Neuronal stem cell (in vitro differentiated cells): ENCODE measurements at regions not wholly inside any gene's neighbourhood (a gene's known extent, or its start where the extent isn't known, plus 50 kb on each side); places are given as distances from the start of the nearest gene placed in this dataset.
A peak's percentile ranks its signal among the peaks of the same experiment; 100 is the strongest.

Source experiments
- DNase-seq: peaks from one replicate; pipeline ENCODE4 v3.0.0-alpha.2; 2013; ENCODE audit warnings: low spot score
- H2AFZ ChIP-seq: one replicate; pipeline ENCODE4 v1.6.1; 2013; ENCODE audit warnings: mild to moderate bottlenecking, low read length, inconsistent platforms
- H2AK5ac ChIP-seq: 2 replicates; pipeline ENCODE4 v1.6.1; 2013; ENCODE audit warnings: low read depth, mild to moderate bottlenecking, inconsistent platforms, low read length, moderate library complexity, mixed read lengths
- H2BK120ac ChIP-seq: 2 replicates; pipeline ENCODE4 v1.6.1; 2013; ENCODE audit warnings: low read depth, mild to moderate bottlenecking, inconsistent platforms, low read length, moderate library complexity, mixed read lengths
- H2BK12ac ChIP-seq: one replicate; pipeline ENCODE4 v1.6.1; 2013; ENCODE audit warnings: low read length, inconsistent platforms
- H2BK15ac ChIP-seq: 2 replicates; pipeline ENCODE4 v1.6.1; 2013; ENCODE audit warnings: mild to moderate bottlenecking, low read length, inconsistent platforms, mixed read lengths
- H2BK5ac ChIP-seq: one replicate; pipeline ENCODE4 v1.6.1; 2013; ENCODE audit warnings: inconsistent platforms, mild to moderate bottlenecking, low read length, moderate library complexity
- H3K14ac ChIP-seq: one replicate; pipeline ENCODE4 v1.6.1; 2013; ENCODE audit warnings: low read length, inconsistent platforms
- H3K18ac ChIP-seq: 2 replicates; pipeline ENCODE4 v1.6.1; 2013; ENCODE audit warnings: low read length, inconsistent platforms
- H3K23ac ChIP-seq: 2 replicates; pipeline ENCODE4 v1.6.1; 2013; ENCODE audit warnings: low read depth, mild to moderate bottlenecking, mixed read lengths, low read length, inconsistent platforms; ENCODE audit not compliant: poor library complexity
- H3K27ac ChIP-seq: replicated peaks from 3 replicates; pipeline ENCODE4 v1.5.1; 2013; ENCODE audit warnings: low read length, inconsistent platforms
- H3K27me3 ChIP-seq, 3 experiments: 2 replicates each; pipeline ENCODE4 v1.6.1; 2013; ENCODE audit warnings: low read length in 3 of 3, mild to moderate bottlenecking in 2 of 3, inconsistent platforms in 1 of 3, low read depth in 1 of 3, mixed read lengths in 1 of 3, moderate library complexity in 1 of 3; ENCODE audit not compliant: control insufficient read depth in 3 of 3, insufficient read depth in 3 of 3
- H3K36me3 ChIP-seq, 2 donors: replicated peaks in 1 of 2; 2 replicates each; pipeline ENCODE4 v1.6.1; 2013; ENCODE audit warnings: low read length in 2 of 2; ENCODE audit not compliant: control insufficient read depth in 2 of 2, insufficient read depth in 2 of 2
- H3K4ac ChIP-seq: 2 replicates; pipeline ENCODE4 v1.6.1; 2013; ENCODE audit warnings: inconsistent platforms, mild to moderate bottlenecking, low read length, moderate library complexity
- H3K4me1 ChIP-seq, 2 donors: 1 replicate in 1 of 2; 2 replicates in 1 of 2; pipeline ENCODE4 v1.6.1; 2013; ENCODE audit warnings: low read length in 2 of 2, low read depth in 1 of 2; ENCODE audit not compliant: control insufficient read depth in 2 of 2, insufficient read depth in 1 of 2
- H3K4me2 ChIP-seq: one replicate; pipeline ENCODE4 v1.6.1; 2013; ENCODE audit warnings: mild to moderate bottlenecking, low read length, inconsistent platforms; ENCODE audit not compliant: insufficient read depth, poor library complexity, severe bottlenecking
- H3K4me3 ChIP-seq, 2 donors: 2 replicates each; pipeline ENCODE4 v1.5.1; 2013; ENCODE audit warnings: low read length in 2 of 2, mild to moderate bottlenecking in 2 of 2, inconsistent platforms in 1 of 2, moderate library complexity in 1 of 2
- H3K79me1 ChIP-seq: one replicate; pipeline ENCODE4 v1.6.1; 2013; ENCODE audit warnings: low read depth, mild to moderate bottlenecking, inconsistent platforms, low read length, moderate library complexity
- H3K9ac ChIP-seq: one replicate; pipeline ENCODE4 v1.6.1; 2013; ENCODE audit warnings: mild to moderate bottlenecking, low read depth, low read length, inconsistent platforms; ENCODE audit not compliant: poor library complexity
- H3K9me3 ChIP-seq, 2 donors: replicated peaks in 1 of 2; 2 replicates each; pipeline versions ENCODE3 to v1.6.1; 2013; ENCODE audit warnings: low read length in 2 of 2, mild to moderate bottlenecking in 2 of 2, inconsistent platforms in 1 of 2, low read depth in 1 of 2, mixed read lengths in 1 of 2, moderate library complexity in 1 of 2; ENCODE audit not compliant: control insufficient read depth in 2 of 2, insufficient read depth in 1 of 2
- H4K8ac ChIP-seq: one replicate; pipeline ENCODE4 v1.6.1; 2013; ENCODE audit warnings: low read depth, mild to moderate bottlenecking, inconsistent platforms, low read length, moderate library complexity
- H4K91ac ChIP-seq: one replicate; pipeline ENCODE4 v1.6.1; 2013; ENCODE audit warnings: low read length, low read depth, mild to moderate bottlenecking, inconsistent platforms; ENCODE audit not compliant: poor library complexity
- WGBS, 2 donors: extraction: QIAGEN DNeasy Blood & Tissue Kit; methylation state at CpG; one replicate each; pipeline ENCODE4 v1.1.7; 2013; ENCODE audit warnings: missing lambda C conversion rate in 2 of 2, mixed read lengths in 1 of 2; ENCODE audit not compliant: insufficient read length in 2 of 2, insufficient replicate concordance in 1 of 2; ENCODE audit errors: extremely low coverage in 2 of 2; 5-methylcytosine and 5-hydroxymethylcytosine counted together

DNA sequence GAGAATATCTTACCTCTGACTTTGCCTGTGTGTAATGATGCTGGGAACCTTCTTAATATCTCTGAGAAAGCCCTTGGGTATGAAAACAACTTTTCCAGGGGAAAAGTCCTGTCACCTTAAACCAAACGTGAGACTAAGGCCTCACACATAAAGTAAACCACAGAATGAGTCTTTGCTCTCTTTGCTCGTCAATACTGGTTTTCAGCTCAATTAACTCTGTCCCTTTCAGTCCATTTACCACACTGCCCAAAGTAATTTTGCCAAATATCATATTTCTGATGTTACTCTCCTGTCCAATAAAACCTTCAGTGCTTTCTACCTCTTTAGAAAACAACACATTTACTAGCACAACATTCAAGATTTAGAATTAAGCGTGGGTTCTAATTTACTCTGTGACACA is 100.5 kb upstream of the HMGCLL1 start:
- H3K27me3 ChIP-seq: no peaks in the 10 kb centered on the region
- H3K36me3 ChIP-seq: no peaks in the 10 kb centered on the region
- H3K9ac ChIP-seq: no peak overlapping the region

DNA sequence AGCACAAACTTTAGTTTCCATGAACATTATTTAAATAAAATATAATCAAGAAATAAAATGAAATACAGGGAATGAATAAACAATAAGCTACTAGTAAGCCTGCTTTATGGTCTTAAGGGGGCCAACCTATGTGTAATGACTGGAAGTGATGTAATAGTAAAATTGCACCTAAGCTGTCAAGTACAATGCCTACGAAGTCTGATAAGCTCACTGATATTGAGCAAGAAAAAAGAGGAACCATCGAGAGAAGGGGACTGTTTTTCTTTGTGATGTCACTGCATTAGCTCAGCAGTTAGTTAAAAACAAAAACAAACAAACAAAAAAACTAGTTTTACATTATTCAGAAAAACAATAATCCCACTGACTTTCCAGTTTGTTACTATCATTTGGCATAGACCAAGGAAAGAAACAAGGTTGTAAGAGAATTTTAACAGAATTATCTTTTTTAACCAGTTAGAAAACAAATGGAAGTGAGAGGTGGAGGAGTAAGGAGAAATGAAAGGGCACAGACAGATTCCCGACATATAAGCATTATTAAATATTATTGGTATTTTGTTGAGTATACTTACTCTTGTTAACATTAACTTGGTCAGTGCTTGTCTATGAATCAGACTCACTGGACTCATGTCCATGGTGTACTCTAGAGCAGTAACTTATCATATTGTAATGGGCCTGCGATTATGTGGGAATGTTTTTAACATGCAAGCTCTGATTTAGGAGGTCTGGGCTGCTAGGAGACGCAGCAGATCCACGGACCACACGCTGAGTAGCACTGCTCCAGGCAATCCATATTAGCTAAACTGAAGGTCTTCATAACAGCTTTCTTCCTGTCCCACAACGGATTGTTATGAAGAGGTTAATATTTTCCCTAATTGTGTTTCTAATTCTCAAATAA is 99.6 kb upstream of the HMGCLL1 start:
- H2BK120ac ChIP-seq: no peak overlapping the region
- H2BK12ac ChIP-seq: no peak overlapping the region
- no peak overlapping the region for H2BK5ac ChIP-seq
- no peaks in the 10 kb centered on the region for H3K36me3 ChIP-seq
- no peak overlapping the region for H3K9ac ChIP-seq
- WGBS, 2 donors: no CpG with 5 or more reads among the region's 8 CpGs
- no peak overlapping the region for H4K91ac ChIP-seq
- no peak overlapping the region for H3K18ac ChIP-seq
- no peak overlapping the region for H2AK5ac ChIP-seq
- H3K4ac ChIP-seq: no peak overlapping the region
- no peak overlapping the region for H2BK15ac ChIP-seq
- no peak for DNase-seq
- H3K14ac ChIP-seq: no peak overlapping the region
- no peak overlapping the region for H3K27ac ChIP-seq
- peaks cover 6 to 19% of the 10 kb centered on the region in 2 donors for H3K4me1 ChIP-seq
- peak overlapping the region; percentile 75 for H2AFZ ChIP-seq
- peaks cover 3 to 6% of the 10 kb centered on the region in 2 donors for H3K9me3 ChIP-seq
- H3K4me2 ChIP-seq: no peak overlapping the region
- no peak overlapping the region for H3K4me3 ChIP-seq
- H4K8ac ChIP-seq: no peak overlapping the region
- H3K27me3 ChIP-seq: no peaks in the 10 kb centered on the region
- H3K23ac ChIP-seq: no peak overlapping the region
- no peaks in the 10 kb centered on the region for H3K79me1 ChIP-seq

More for the DNA sequence above, 100.5 kb upstream of the HMGCLL1 start:
- H3K4ac ChIP-seq: no peak overlapping the region
- no peak overlapping the region for H3K27ac ChIP-seq
- no peak overlapping the region for H3K4me3 ChIP-seq
- no peak for DNase-seq
- peak overlapping the region; percentile 75 for H2AFZ ChIP-seq
- no peak overlapping the region for H3K18ac ChIP-seq
- H2BK12ac ChIP-seq: no peak overlapping the region
- WGBS, 2 donors: no CpG with 5 or more reads among the region's 3 CpGs
- H4K8ac ChIP-seq: no peak overlapping the region
- H3K9me3 ChIP-seq: peaks cover 3 to 14% of the 10 kb centered on the region in 2 donors
- no peak overlapping the region for H4K91ac ChIP-seq
- no peak overlapping the region for H2BK15ac ChIP-seq
- H2AK5ac ChIP-seq: no peak overlapping the region
- no peaks in the 10 kb centered on the region for H3K79me1 ChIP-seq
- no peak overlapping the region for H3K4me2 ChIP-seq
- H3K14ac ChIP-seq: no peak overlapping the region
- H2BK5ac ChIP-seq: no peak overlapping the region
- peaks cover 6 to 17% of the 10 kb centered on the region in 2 donors for H3K4me1 ChIP-seq
- H3K23ac ChIP-seq: no peak overlapping the region
- H2BK120ac ChIP-seq: no peak overlapping the region

DNA sequence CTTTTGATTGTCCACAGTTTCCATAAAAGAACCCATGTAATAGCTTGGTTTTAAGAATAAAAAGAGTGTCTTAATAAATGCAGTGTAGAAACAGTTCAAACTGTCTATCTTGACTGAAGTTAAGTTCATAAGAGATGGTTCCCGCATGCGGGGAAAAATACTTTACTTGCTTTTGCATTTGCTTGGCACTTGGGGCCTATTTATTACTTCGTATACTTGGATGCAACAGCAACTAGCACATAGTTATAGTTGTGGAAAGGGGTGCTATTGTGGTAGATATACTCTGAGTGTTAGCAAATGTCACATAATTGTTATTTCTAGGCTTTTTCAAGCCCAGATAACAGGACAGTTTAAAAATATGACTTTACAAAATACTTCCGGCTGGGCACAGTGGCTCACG is 97.7 kb upstream of the HMGCLL1 start:
- no peak overlapping the region for H2BK12ac ChIP-seq
- H3K9me3 ChIP-seq: no peaks in the 10 kb centered on the region
- WGBS, 2 donors: no CpG with 5 or more reads among the region's 5 CpGs

GRCh38 chr6:55675941-55676340 is 96.9 kb upstream of the HMGCLL1 start:
- no peak overlapping the region for H2AFZ ChIP-seq
- no peak overlapping the region for H2BK5ac ChIP-seq
- H2BK15ac ChIP-seq: no peak overlapping the region
- no peak overlapping the region for H3K27ac ChIP-seq
- no peak overlapping the region for H2AK5ac ChIP-seq
- no peak overlapping the region for H3K18ac ChIP-seq
- H3K27me3 ChIP-seq: no peaks in the 10 kb centered on the region
- no peak overlapping the region for H3K14ac ChIP-seq
- H3K79me1 ChIP-seq: no peaks in the 10 kb centered on the region
- no peak overlapping the region for H3K4ac ChIP-seq
- no peak overlapping the region for H3K4me2 ChIP-seq
- no peaks in the 10 kb centered on the region for H3K9me3 ChIP-seq
- no peaks in the 10 kb centered on the region for H3K36me3 ChIP-seq
- H3K4me1 ChIP-seq: peaks cover 4 to 35% of the 10 kb centered on the region in 2 donors
- DNase-seq: no peak
- no peak overlapping the region for H4K91ac ChIP-seq
- no peak overlapping the region for H2BK12ac ChIP-seq
- H4K8ac ChIP-seq: no peak overlapping the region
- H3K4me3 ChIP-seq: no peak overlapping the region
- H3K23ac ChIP-seq: no peak overlapping the region
- no peak overlapping the region for H2BK120ac ChIP-seq
- H3K9ac ChIP-seq: no peak overlapping the region

More for the DNA sequence above, 97.7 kb upstream of the HMGCLL1 start:
- Histone ChIP-seq H4K8ac (no peak overlapping the region), H2BK120ac (no peak overlapping the region), H3K4me3 (no peak overlapping the region), H2AFZ (no peak overlapping the region), H2BK5ac (no peak overlapping the region), H3K79me1 (no peaks in the 10 kb centered on the region), H3K9ac (no peak overlapping the region), H3K14ac (no peak overlapping the region), H3K36me3 (no peaks in the 10 kb centered on the region), H3K4me2 (no peak overlapping the region), H3K4ac (no peak overlapping the region), H4K91ac (no peak overlapping the region), H3K27me3 (no peaks in the 10 kb centered on the region), H3K27ac (no peak overlapping the region), H3K18ac (no peak overlapping the region), H3K23ac (no peak overlapping the region), H2BK15ac (no peak overlapping the region), H3K4me1 (peaks cover 4 to 30% of the 10 kb centered on the region in 2 donors), H2AK5ac (no peak overlapping the region)
- DNase-seq: no peak
